Vagina (tissue), 2 donors: ENCODE measurements at regions not wholly inside any gene's neighbourhood (a gene's known extent, or its start where the extent isn't known, plus 50 kb on each side); places are given as distances from the start of the nearest gene placed in this dataset.
A peak's percentile ranks its signal among the peaks of the same experiment; 100 is the strongest.

Experiments
- DNase-seq, 2 donors: peaks; one replicate each; pipeline ENCODE4 v3.0.0-alpha.2; 2017; ENCODE audit errors: extremely low spot score in 2 of 2
- H3K27ac ChIP-seq: fragments of 200-600 bp; sonication (generic); one replicate; pipeline ENCODE4 v1.5.1; 2019
- H3K27me3 ChIP-seq: fragments of 200-600 bp; sonication (generic); one replicate; pipeline ENCODE4 v1.5.1; 2019
- H3K36me3 ChIP-seq, 2 donors: fragments of 200-600 bp; sonication (generic); one replicate each; pipeline ENCODE4 v1.5.1; 2017 to 2019
- H3K4me1 ChIP-seq: fragments of 200-600 bp; sonication (generic); one replicate; pipeline ENCODE4 v1.5.1; 2019
- H3K4me3 ChIP-seq, 2 donors: fragments of 200-600 bp; sonication (generic); 1 replicate in 1 of 2; 2 replicates in 1 of 2; pipeline ENCODE4 v1.5.1; 2016 to 2019
- H3K9me3 ChIP-seq: fragments of 200-600 bp; sonication (generic); one replicate; pipeline ENCODE4 v1.5.1; 2019
- CTCF ChIP-seq, 3 experiments: fragments of 450-650 bp in 2 of 3; fragments of 200-600 bp in 1 of 3; sonication (generic) in 1 of 3; IDR thresholded peaks; one replicate each; pipeline ENCODE4 v1.5.1; 2017 to 2019; ENCODE audit warnings: antibody characterized with exemption in 3 of 3, mild to moderate bottlenecking in 2 of 3, moderate library complexity in 2 of 3
- POLR2A ChIP-seq, 2 donors: fragments of 450-650 bp; IDR thresholded peaks; one replicate each; pipeline ENCODE4 v1.6.1; 2017; ENCODE audit warnings: antibody characterized with exemption in 2 of 2, mild to moderate bottlenecking in 2 of 2, moderate library complexity in 2 of 2
- POLR2AphosphoS5 ChIP-seq, 2 donors: sonication (generic); formaldehyde crosslinking; IDR thresholded peaks; one replicate each; pipeline ENCODE4 v1.9.0; 2017; ENCODE audit warnings: antibody characterized with exemption in 2 of 2, mild to moderate bottlenecking in 2 of 2, low read depth in 1 of 2; ENCODE audit not compliant: insufficient read depth in 1 of 2
- intact Hi-C: fragments of 100-400 bp; cut with DNase I; formaldehyde crosslinking; loops from one replicate; pipeline ENCODE4 v1.15.1; 2023

DNA sequence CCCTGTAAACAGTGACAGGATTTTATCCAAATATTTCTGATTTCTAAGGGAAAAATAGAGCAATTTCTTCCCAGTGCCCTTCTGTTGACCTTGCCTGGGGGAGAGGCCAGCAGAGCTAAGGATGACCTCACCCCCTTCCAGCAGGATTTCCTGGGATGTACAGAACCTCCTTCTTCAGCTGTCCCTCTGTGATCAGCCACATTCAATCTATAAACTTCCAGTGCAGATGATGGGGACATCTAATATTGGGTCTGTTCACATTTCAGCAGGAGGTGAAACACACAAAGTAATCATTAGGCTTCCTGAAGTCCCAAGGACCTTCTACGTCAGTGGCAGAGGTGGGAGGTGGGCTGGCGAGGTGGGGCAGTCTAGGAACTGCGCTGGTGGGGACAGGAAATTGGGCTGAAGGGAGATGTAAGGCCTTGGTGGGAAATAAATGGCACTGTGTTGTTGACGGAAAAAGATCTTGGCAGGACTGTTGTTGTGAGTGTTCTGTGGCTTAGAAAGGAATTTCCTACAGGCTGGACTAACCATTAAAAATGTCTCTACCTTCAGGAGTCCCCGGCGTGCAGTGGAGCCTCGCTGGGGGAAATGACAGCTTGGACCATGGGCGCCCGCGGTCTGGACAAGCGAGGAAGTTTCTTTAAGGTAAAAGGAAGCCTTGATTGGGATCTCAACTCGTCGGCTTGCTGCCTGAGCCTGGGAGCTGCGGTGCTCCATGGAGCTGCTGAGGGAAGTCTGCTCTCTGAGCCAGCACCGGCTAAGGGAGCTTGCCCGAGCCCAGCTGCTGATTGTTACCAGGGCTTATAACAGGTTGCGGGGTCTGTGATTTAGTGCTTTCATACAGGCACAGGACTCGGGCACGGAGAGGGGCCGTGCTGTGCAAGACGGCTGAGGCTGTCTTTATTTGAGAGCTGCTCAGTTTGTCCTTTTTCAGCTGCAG, 127.9 kb upstream of the NAA20 start:
- peaks cover 70% of the 10 kb centered on the region for H3K4me1 ChIP-seq
- no peaks in the 10 kb centered on the region for H3K27me3 ChIP-seq
- H3K4me3 ChIP-seq, result peak overlapping the region; percentile 18 to 45
- no peak for DNase-seq
- peak overlapping the region; percentile 85 for H3K27ac ChIP-seq
- H3K36me3 ChIP-seq, result peaks cover 0 to 11% of the 10 kb centered on the region in 2 donors
- no peak for TF ChIP-seq CTCF (IDR thresholded peaks at IDR 0.05)
- peak; percentile 53 to 64 for TF ChIP-seq POLR2AphosphoS5 (IDR thresholded peaks at IDR 0.05; ENCODE audit: insufficient read depth in 1 of 2, low read depth in 1 of 2)
- no peaks in the 10 kb centered on the region for H3K9me3 ChIP-seq
- intact Hi-C loops, result loop anchor here (10.0 kb wide), 1 partner anchor 106 kb away; no protein-coding TSS in a partner anchor

- intact Hi-C loops, result no loop called here
- Histone ChIP-seq H3K4me1 (peaks cover 60% of the 10 kb centered on the region), H3K27ac (peak overlapping the region; percentile 85), H3K27me3 (no peaks in the 10 kb centered on the region), H3K36me3 (peaks cover 0 to 11% of the 10 kb centered on the region in 2 donors), H3K4me3 (no peak overlapping the region), H3K9me3 (no peaks in the 10 kb centered on the region)
- no peak for DNase-seq
- TF ChIP-seq POLR2A (IDR thresholded peaks at IDR 0.05), result no peak
- no peak for TF ChIP-seq CTCF (IDR thresholded peaks at IDR 0.05)
- no peak for TF ChIP-seq POLR2AphosphoS5 (IDR thresholded peaks at IDR 0.05; ENCODE audit: insufficient read depth in 1 of 2, low read depth in 1 of 2)
Measured at GRCh38 chr20:19890445-19891051, 126.6 kb upstream of the NAA20 start.

DNA sequence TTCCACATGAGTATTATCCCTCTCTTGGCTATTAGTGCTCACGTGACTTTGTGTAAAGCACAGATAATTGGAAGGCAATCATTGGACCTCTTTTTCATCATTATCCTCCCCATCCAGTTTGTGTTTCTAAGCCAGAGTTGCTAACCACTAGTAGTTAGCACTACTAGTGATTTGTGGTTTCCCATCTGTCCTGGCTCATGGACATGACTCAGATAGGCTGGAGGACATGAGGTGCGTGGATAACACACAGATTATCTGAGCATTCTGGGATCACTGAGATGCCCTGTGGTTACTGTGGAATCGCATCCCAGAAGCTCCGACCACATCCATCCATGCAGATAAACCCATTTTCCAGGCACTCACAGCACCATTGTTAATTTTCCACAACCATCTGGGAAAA, 123.8 kb upstream of the NAA20 start:
- H3K36me3 ChIP-seq, result peaks cover 0 to 11% of the 10 kb centered on the region in 2 donors
- intact Hi-C loops, result no loop called here

DNA sequence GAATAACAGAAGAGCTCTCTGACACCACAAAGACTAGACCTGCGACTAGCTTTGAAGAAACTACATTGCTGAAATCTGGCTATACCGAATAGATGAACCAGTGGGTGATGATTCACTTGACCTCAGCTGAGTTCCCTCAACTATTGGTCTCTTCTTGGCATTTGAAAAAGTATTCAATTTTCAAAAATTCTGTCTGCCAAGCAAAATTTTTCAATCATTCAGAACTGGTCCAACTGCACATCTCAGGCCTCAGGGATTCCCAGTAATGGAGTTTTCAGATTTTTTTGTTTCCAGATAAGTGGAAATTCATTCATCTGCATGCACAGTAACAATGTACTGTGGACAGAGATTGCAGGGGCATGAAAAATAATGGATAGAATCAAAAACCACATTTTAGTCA, 121.4 kb upstream of the NAA20 start:
- no peak for DNase-seq
- intact Hi-C loops, result no loop called here
- Histone ChIP-seq H3K27me3 (no peaks in the 10 kb centered on the region), H3K27ac (no peak overlapping the region), H3K36me3 (peaks cover 0 to 11% of the 10 kb centered on the region in 2 donors), H3K4me1 (peaks cover 8% of the 10 kb centered on the region), H3K9me3 (no peaks in the 10 kb centered on the region), H3K4me3 (no peak overlapping the region)
- TF ChIP-seq POLR2AphosphoS5 (IDR thresholded peaks at IDR 0.05; ENCODE audit: insufficient read depth in 1 of 2, low read depth in 1 of 2), result no peak
- TF ChIP-seq CTCF (IDR thresholded peaks at IDR 0.05), result no peak
- no peak for TF ChIP-seq POLR2A (IDR thresholded peaks at IDR 0.05)

More for the DNA sequence above, 123.8 kb upstream of the NAA20 start:
- TF ChIP-seq POLR2A (IDR thresholded peaks at IDR 0.05) (no peak), CTCF (IDR thresholded peaks at IDR 0.05) (no peak), POLR2AphosphoS5 (IDR thresholded peaks at IDR 0.05; ENCODE audit: insufficient read depth in 1 of 2, low read depth in 1 of 2) (no peak)
- no peaks in the 10 kb centered on the region for H3K27me3 ChIP-seq
- peaks cover 32% of the 10 kb centered on the region for H3K4me1 ChIP-seq
- no peak for DNase-seq
- no peak overlapping the region for H3K27ac ChIP-seq
- no peaks in the 10 kb centered on the region for H3K9me3 ChIP-seq
- H3K4me3 ChIP-seq, result no peak overlapping the region
